HG02763 (cell line): ENCODE measurements at regions not wholly inside any gene's neighbourhood (a gene's known extent, or its start where the extent isn't known, plus 50 kb on each side); places are given as distances from the start of the nearest gene placed in this dataset.
"Not testable (repeated sequence)": the region's sequence is repeated elsewhere in the genome, so short reads cannot be mapped to it uniquely, and the experiment has no call there.

Source experiments
- ATAC-seq: cut with Tn5 transposase; IDR thresholded peaks from one replicate; pipeline ENCODE4 v1.9.1; 2021; ENCODE audit warnings: mild to moderate bottlenecking, moderate library complexity; ENCODE audit not compliant: unreplicated experiment

- ATAC-seq = no peak
Measured at GRCh38 chr6:115814907-115815306, 245.8 kb downstream of the FRK start.

GRCh38 chr6:115811541-115811940, 249.2 kb downstream of the FRK start:
- no peak for ATAC-seq

- no peak for ATAC-seq
Measured at GRCh38 chr6:115798229-115798628, 262.5 kb downstream of the FRK start.

- no peak for ATAC-seq
Measured at GRCh38 chr6:115796829-115797228, 263.9 kb downstream of the FRK start.

- no peak for ATAC-seq
Measured at GRCh38 chr6:115796061-115796460, 264.6 kb downstream of the FRK start.

GRCh38 chr6:115783402-115784061, 277.2 kb downstream of the FRK start:
- ATAC-seq = no peak

GRCh38 chr6:115782612-115783011, 278.1 kb downstream of the FRK start:
- no peak for ATAC-seq

GRCh38 chr6:115773741-115774140, 286.9 kb downstream of the FRK start:
- no peak for ATAC-seq

- no peak for ATAC-seq
Measured at GRCh38 chr6:115770851-115771250, 289.8 kb downstream of the FRK start.

- no peak for ATAC-seq
Measured at GRCh38 chr6:115768500-115768899, 292.2 kb downstream of the FRK start.

GRCh38 chr6:115767931-115768330, 292.8 kb downstream of the FRK start:
- ATAC-seq = no peak

- ATAC-seq = no peak
Measured at GRCh38 chr6:115766745-115767462, 293.8 kb downstream of the FRK start.

GRCh38 chr6:115765966-115766365, 294.7 kb downstream of the FRK start:
- no peak for ATAC-seq

GRCh38 chr6:115759051-115759450, 301.6 kb downstream of the FRK start:
- no peak for ATAC-seq

GRCh38 chr6:115753446-115753845, 307.2 kb downstream of the FRK start:
- no peak for ATAC-seq

GRCh38 chr6:115750946-115751345, 309.7 kb downstream of the FRK start:
- ATAC-seq = no peak

- no peak for ATAC-seq
Measured at GRCh38 chr6:115750292-115750691, 310.4 kb downstream of the FRK start.

- ATAC-seq = no peak
Measured at GRCh38 chr6:115747719-115748118, 313.0 kb downstream of the FRK start.

- ATAC-seq = not testable (repeated sequence)
Measured at GRCh38 chr6:115746583-115746982, 314.1 kb downstream of the FRK start.

GRCh38 chr6:115740907-115741306, 319.8 kb downstream of the FRK start:
- ATAC-seq = no peak

- ATAC-seq = no peak
Measured at GRCh38 chr6:115735610-115736009, 325.1 kb downstream of the FRK start.

- ATAC-seq = no peak
Measured at GRCh38 chr6:115733426-115733825, 327.3 kb downstream of the FRK start.

- ATAC-seq = no peak
Measured at GRCh38 chr6:115729036-115729435, 331.7 kb downstream of the FRK start.
